ENCODE measurements at regions not wholly inside any gene's neighbourhood (a gene's known extent, or its start where the extent isn't known, plus 50 kb on each side); places are given as distances from the start of the nearest gene placed in this dataset.

GRCh38 chr20:60306551-60306950, 348.3 kb downstream of the CDH26 start:
- Histone ChIP-seq H2BK5ac (ENCODE audit: low read depth, low read length, poor library complexity, severe bottlenecking) (no peak overlapping the region), H3K18ac (ENCODE audit: low read depth, low read length) (no peak overlapping the region), H3K27me3 (ENCODE audit: control insufficient read depth, insufficient read depth, low read length) (no peaks in the 10 kb centered on the region), H3K23ac (ENCODE audit: low read depth, low read length) (no peak overlapping the region), H3K36me3 (ENCODE audit: control insufficient read depth, insufficient read depth, low read length) (no peaks in the 10 kb centered on the region), H4K91ac (ENCODE audit: insufficient read depth, low read depth, low read length) (no peak overlapping the region), H4K20me1 (ENCODE audit: insufficient read depth, low read length) (no peaks in the 10 kb centered on the region), H2AK9ac (replicated peaks; ENCODE audit: low read depth, low read length, poor library complexity) (no peak overlapping the region), H2BK120ac (ENCODE audit: low read depth, low read length) (no peak overlapping the region), H3K9me1 (ENCODE audit: insufficient read depth, low read length) (no peaks in the 10 kb centered on the region), H3K4me2 (ENCODE audit: low read depth, low read length) (no peak overlapping the region), H2BK20ac (ENCODE audit: low read depth, low read length) (no peak overlapping the region), H3K9ac (ENCODE audit: low read depth, low read length) (no peak overlapping the region), H3K4ac (ENCODE audit: low read depth, low read length) (no peak overlapping the region), H3K14ac (replicated peaks; ENCODE audit: low read depth, low read length) (no peak overlapping the region), H3K4me3 (ENCODE audit: insufficient read depth, low read depth, low read length) (no peak overlapping the region), H3K27ac (ENCODE audit: insufficient read depth, low read length) (no peak overlapping the region), H3K56ac (ENCODE audit: extremely low read depth, insufficient read depth, low read length) (no peak overlapping the region), H3K4me1 (ENCODE audit: control insufficient read depth, insufficient read depth, low read length) (no peaks in the 10 kb centered on the region), H2BK15ac (ENCODE audit: low read depth, low read length) (no peak overlapping the region), H4K5ac (ENCODE audit: low read depth, low read length) (no peak overlapping the region), H2AFZ (replicated peaks; ENCODE audit: low read length, poor library complexity) (no peak overlapping the region), H4K8ac (ENCODE audit: low read depth in 2 of 2, low read length in 2 of 2) (no peak overlapping the region), H3K9me3 (ENCODE audit: control insufficient read depth, insufficient read depth, low read length) (peaks cover 6% of the 10 kb centered on the region), H3K79me1 (ENCODE audit: low read depth in 1 of 2, low read length in 2 of 2) (no peaks in the 10 kb centered on the region), H2AK5ac (ENCODE audit: low read depth, low read length) (no peak overlapping the region)
- no peak for ATAC-seq (ENCODE audit: low read depth)
- DNase-seq = no peak
- dilution Hi-C loops (cut with HindIII; ENCODE audit: low sequenced_read_pairs, unreplicated experiment) = no loop called here
- BruUV-seq (replicated peaks) = no TSS peak
- no peak for TF ChIP-seq CTCF (conservative IDR thresholded peaks at IDR 0.05; ENCODE audit: low read depth, low read length)
- no peak for TF ChIP-seq MAFK (IDR thresholded peaks at IDR 0.05; ENCODE audit: low read depth, low read length)
- no peak for TF ChIP-seq MAZ (IDR thresholded peaks at IDR 0.05; ENCODE audit: borderline replicate concordance, low read depth, low read length)
- no peak for TF ChIP-seq NFE2L2 (IDR thresholded peaks at IDR 0.05; ENCODE audit: low read depth, low read length)
- no peak for TF ChIP-seq CEBPB (IDR thresholded peaks at IDR 0.05; ENCODE audit: low read depth, low read length)
- no peak for TF ChIP-seq POLR2A (IDR thresholded peaks at IDR 0.05; ENCODE audit: low read depth, low read length)
- TF ChIP-seq RCOR1 (IDR thresholded peaks at IDR 0.05; ENCODE audit: insufficient replicate concordance, low read length) = no peak
- no peak for TF ChIP-seq ELK1 (IDR thresholded peaks at IDR 0.05; ENCODE audit: borderline replicate concordance, low read depth, low read length)
- no peak for TF ChIP-seq MXI1 (IDR thresholded peaks at IDR 0.05; ENCODE audit: borderline replicate concordance, low read depth, low read length)
- TF ChIP-seq BHLHE40 (IDR thresholded peaks at IDR 0.05; ENCODE audit: low read depth, low read length) = no peak
- no peak for TF ChIP-seq CHD1 (IDR thresholded peaks at IDR 0.05; ENCODE audit: low read depth, low read length)
- no peak for TF ChIP-seq RAD21 (IDR thresholded peaks at IDR 0.05; ENCODE audit: low read length)
- no peak for TF ChIP-seq USF2 (IDR thresholded peaks at IDR 0.05; ENCODE audit: low read depth, low read length)
- no peak for TF ChIP-seq RFX5 (IDR thresholded peaks at IDR 0.05; ENCODE audit: low read depth, low read length)
- no peak for TF ChIP-seq FOS (IDR thresholded peaks at IDR 0.05; ENCODE audit: low read depth, low read length)
- no peak for TF ChIP-seq SMC3 (IDR thresholded peaks at IDR 0.05; ENCODE audit: low read depth, low read length)
- intact Hi-C loops (cut with micrococcal nuclease) = no loop called here
- no CpG with 5 or more reads among the region's 7 CpGs for WGBS, 2 experiments (ENCODE audit: extremely low coverage in 2 of 2, insufficient read length in 1 of 2)
- in situ Hi-C loops (cut with MboI; ENCODE audit: low sequenced_read_pairs) = no loop called here
- POLR2A ChIA-PET (ENCODE audit: unreplicated experiment) = no interaction called here
- CTCF ChIA-PET = no interaction called here
